Ishikawa (cell line): ENCODE measurements at regions not wholly inside any gene's neighbourhood (a gene's known extent, or its start where the extent isn't known, plus 50 kb on each side); places are given as distances from the start of the nearest gene placed in this dataset.

Experiments used
- CEBPB ChIP-seq: IDR thresholded peaks from 2 replicates; pipeline ENCODE4 v1.6.1; 2012
- CREB1 ChIP-seq: IDR thresholded peaks from 2 replicates; pipeline ENCODE4 v1.6.1; 2012; ENCODE audit warnings: low read depth
- EGR1 ChIP-seq: IDR thresholded peaks from 2 replicates; pipeline ENCODE4 v1.6.1; 2012
- EP300 ChIP-seq: IDR thresholded peaks from 2 replicates; pipeline ENCODE4 v1.6.1; 2012; ENCODE audit warnings: borderline replicate concordance
- FOXM1 ChIP-seq: IDR thresholded peaks from 2 replicates; pipeline ENCODE4 v1.6.1; 2012; ENCODE audit warnings: low read depth, borderline replicate concordance
- RAD21 ChIP-seq: IDR thresholded peaks from 2 replicates; pipeline ENCODE4 v1.6.1; 2012; ENCODE audit warnings: low read depth
- TAF1 ChIP-seq: IDR thresholded peaks from 2 replicates; pipeline ENCODE4 v1.6.1; 2012; ENCODE audit warnings: low read depth, mild to moderate bottlenecking
- TCF12 ChIP-seq: IDR thresholded peaks from 2 replicates; pipeline ENCODE4 v1.6.1; 2012; ENCODE audit warnings: low read depth
- TF ChIP-seq, protein P1 (sequence below): IDR thresholded peaks from 2 replicates; pipeline ENCODE4 v1.6.1; 2012
- TF ChIP-seq, protein P2 (sequence below): IDR thresholded peaks from 2 replicates; pipeline ENCODE4 v1.6.1; 2012; ENCODE audit warnings: low read depth, mild to moderate bottlenecking
- TF ChIP-seq, protein P3 (sequence below): IDR thresholded peaks from 2 replicates; pipeline ENCODE4 v1.6.1; 2012

DNA sequence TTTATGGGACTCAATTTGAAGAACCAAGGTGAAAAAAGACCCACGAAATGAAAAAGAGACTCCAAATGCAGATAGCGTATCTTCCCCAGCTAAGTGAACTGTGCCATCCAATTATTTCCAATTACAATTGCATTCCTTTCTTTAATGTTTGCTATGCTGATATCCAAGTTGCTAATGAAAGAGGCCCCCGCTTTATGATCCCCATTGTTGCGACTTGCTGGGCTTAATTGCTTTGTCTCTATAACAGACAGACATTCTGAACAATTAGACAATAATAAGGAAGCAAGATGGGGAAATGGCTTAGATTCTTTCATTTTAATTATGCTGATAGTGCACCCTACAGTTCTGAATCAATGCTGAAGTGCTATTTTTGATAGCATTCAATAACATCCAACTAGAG lies 354.3 kb downstream of the KIF4B start:
- TF ChIP-seq CEBPB (no peak), EGR1 (no peak), TCF12 (no peak), TAF1 (no peak), EP300 (no peak), FOXM1 (no peak), RAD21 (no peak), CREB1 (no peak)
- TF ChIP-seq, protein P1, sequence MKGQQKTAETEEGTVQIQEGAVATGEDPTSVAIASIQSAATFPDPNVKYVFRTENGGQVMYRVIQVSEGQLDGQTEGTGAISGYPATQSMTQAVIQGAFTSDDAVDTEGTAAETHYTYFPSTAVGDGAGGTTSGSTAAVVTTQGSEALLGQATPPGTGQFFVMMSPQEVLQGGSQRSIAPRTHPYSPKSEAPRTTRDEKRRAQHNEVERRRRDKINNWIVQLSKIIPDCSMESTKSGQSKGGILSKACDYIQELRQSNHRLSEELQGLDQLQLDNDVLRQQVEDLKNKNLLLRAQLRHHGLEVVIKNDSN = no peak
- TF ChIP-seq, protein P2, sequence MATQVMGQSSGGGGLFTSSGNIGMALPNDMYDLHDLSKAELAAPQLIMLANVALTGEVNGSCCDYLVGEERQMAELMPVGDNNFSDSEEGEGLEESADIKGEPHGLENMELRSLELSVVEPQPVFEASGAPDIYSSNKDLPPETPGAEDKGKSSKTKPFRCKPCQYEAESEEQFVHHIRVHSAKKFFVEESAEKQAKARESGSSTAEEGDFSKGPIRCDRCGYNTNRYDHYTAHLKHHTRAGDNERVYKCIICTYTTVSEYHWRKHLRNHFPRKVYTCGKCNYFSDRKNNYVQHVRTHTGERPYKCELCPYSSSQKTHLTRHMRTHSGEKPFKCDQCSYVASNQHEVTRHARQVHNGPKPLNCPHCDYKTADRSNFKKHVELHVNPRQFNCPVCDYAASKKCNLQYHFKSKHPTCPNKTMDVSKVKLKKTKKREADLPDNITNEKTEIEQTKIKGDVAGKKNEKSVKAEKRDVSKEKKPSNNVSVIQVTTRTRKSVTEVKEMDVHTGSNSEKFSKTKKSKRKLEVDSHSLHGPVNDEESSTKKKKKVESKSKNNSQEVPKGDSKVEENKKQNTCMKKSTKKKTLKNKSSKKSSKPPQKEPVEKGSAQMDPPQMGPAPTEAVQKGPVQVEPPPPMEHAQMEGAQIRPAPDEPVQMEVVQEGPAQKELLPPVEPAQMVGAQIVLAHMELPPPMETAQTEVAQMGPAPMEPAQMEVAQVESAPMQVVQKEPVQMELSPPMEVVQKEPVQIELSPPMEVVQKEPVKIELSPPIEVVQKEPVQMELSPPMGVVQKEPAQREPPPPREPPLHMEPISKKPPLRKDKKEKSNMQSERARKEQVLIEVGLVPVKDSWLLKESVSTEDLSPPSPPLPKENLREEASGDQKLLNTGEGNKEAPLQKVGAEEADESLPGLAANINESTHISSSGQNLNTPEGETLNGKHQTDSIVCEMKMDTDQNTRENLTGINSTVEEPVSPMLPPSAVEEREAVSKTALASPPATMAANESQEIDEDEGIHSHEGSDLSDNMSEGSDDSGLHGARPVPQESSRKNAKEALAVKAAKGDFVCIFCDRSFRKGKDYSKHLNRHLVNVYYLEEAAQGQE = no peak
- TF ChIP-seq, protein P3, sequence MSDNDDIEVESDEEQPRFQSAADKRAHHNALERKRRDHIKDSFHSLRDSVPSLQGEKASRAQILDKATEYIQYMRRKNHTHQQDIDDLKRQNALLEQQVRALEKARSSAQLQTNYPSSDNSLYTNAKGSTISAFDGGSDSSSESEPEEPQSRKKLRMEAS = no peak
